Spleen (tissue), 11 donors: ENCODE measurements at regions not wholly inside any gene's neighbourhood (a gene's known extent, or its start where the extent isn't known, plus 50 kb on each side); places are given as distances from the start of the nearest gene placed in this dataset.

Source experiments
- DNase-seq: peaks from one replicate; pipeline ENCODE4 v3.0.0-alpha.2; 2020
- H3K27ac ChIP-seq, 8 donors: fragments of 200-600 bp; sonication (generic) in 7 of 8; 1 replicate in 4 of 8; 2 replicates in 4 of 8; pipeline versions ENCODE4 v1.5.0 to v1.8.0; 2016 to 2021; ENCODE audit warnings: inconsistent platforms in 4 of 8, mild to moderate bottlenecking in 4 of 8, moderate library complexity in 1 of 8
- H3K27me3 ChIP-seq, 7 donors: fragments of 200-600 bp; sonication (generic) in 6 of 7; replicated peaks in 1 of 7; 1 replicate in 4 of 7; 2 replicates in 3 of 7; pipeline versions ENCODE4 v1.5.0 to v1.8.0; 2016 to 2021; ENCODE audit warnings: inconsistent platforms in 3 of 7, mild to moderate bottlenecking in 1 of 7
- H3K36me3 ChIP-seq, 6 donors: fragments of 200-600 bp; sonication (generic) in 5 of 6; 1 replicate in 4 of 6; 2 replicates in 2 of 6; pipeline versions ENCODE4 v1.5.0 to v1.8.0; 2016 to 2021; ENCODE audit warnings: inconsistent platforms in 2 of 6
- H3K4me1 ChIP-seq, 6 donors: fragments of 200-600 bp; sonication (generic) in 5 of 6; 1 replicate in 3 of 6; 2 replicates in 3 of 6; pipeline versions ENCODE4 v1.5.0 to v1.8.0; 2016 to 2021; ENCODE audit warnings: inconsistent platforms in 3 of 6
- H3K4me3 ChIP-seq, 8 donors: fragments of 200-600 bp; sonication (generic) in 7 of 8; 1 replicate in 4 of 8; 2 replicates in 4 of 8; pipeline versions ENCODE4 v1.5.0 to v1.8.0; 2016 to 2021; ENCODE audit warnings: inconsistent platforms in 4 of 8, mild to moderate bottlenecking in 4 of 8, moderate library complexity in 2 of 8
- H3K9me3 ChIP-seq, 8 donors: fragments of 200-600 bp; sonication (generic) in 7 of 8; 1 replicate in 4 of 8; 2 replicates in 4 of 8; pipeline versions ENCODE4 v1.5.0 to v1.8.0; 2016 to 2021; ENCODE audit warnings: inconsistent platforms in 4 of 8
- CTCF ChIP-seq, 11 experiments: fragments of 200-600 bp in 7 of 11; fragments of 450-650 bp in 4 of 11; sonication (generic) in 4 of 11; IDR thresholded peaks in 8 of 11; conservative IDR thresholded peaks in 3 of 11; 1 replicate in 7 of 11; 2 replicates in 4 of 11; pipeline versions ENCODE4 v1.4.0 to v1.8.0; 2016 to 2021; ENCODE audit warnings: antibody characterized with exemption in 11 of 11, inconsistent platforms in 4 of 11, mild to moderate bottlenecking in 1 of 11
- POLR2A ChIP-seq, 3 donors: fragments of 450-650 bp; IDR thresholded peaks; one replicate each; pipeline ENCODE4 v1.5.1; 2017; ENCODE audit warnings: antibody characterized with exemption in 3 of 3, mild to moderate bottlenecking in 1 of 3
- POLR2AphosphoS5 ChIP-seq, 3 donors: sonication (generic); formaldehyde crosslinking; IDR thresholded peaks; one replicate each; pipeline ENCODE4 v1.5.1; 2017; ENCODE audit warnings: antibody characterized with exemption in 3 of 3
- WGBS, 5 donors: extraction: QIAGEN DNeasy Blood & Tissue Kit in 3 of 5; methylation state at CpG; one replicate each; pipeline versions ENCODE4 v1.1.5 to v1.1.7; 2013 to 2018; 5-methylcytosine and 5-hydroxymethylcytosine counted together
- intact Hi-C: fragments of 100-400 bp; cut with DNase I; formaldehyde crosslinking; loops from one replicate; pipeline ENCODE4 v1.15.0; 2023; ENCODE audit warnings: low total_unique reads
- donor health status: healthy with polysubstance abuse.
- donor health status: DM: no; HTN: no; CAD: no; lungs with moderate emphysema.
- donor health status: DM: no; HTN: no; CAD: no.
- donor health status: Bipolar disorder and iron deficiency.
- donor health status: healthy.
- donor health status: DM: no; HTN: no; CAD: no.
- donor health status: DM: yes; HTN: yes; CAD: no.

DNA sequence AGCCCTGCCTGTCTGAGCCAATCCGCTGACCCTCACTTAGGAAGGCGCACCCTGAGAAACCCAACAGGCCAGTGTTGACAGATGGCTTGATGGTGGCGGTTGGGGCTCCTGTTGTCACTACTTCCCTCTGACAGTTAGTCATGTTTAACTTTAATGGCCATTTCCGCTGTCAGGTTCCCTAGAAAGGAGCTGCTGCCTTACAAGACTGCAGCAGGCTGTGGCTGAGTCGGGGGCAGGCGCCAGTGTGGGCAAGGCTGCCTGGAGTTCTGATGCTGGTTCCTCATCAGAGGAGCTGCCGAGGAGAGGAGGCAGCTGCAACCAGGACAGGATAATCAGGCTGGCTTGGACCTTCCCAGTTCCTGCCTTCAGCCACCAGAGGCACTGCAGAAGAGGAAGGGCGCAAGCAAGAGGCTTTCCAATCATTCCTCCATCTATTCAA is 223.2 kb upstream of the DYNLRB2 start:
- TF ChIP-seq POLR2AphosphoS5 (IDR thresholded peaks at IDR 0.05) (no peak), CTCF (IDR thresholded peaks at IDR 0.05 in 8 of 11, conservative IDR thresholded peaks at IDR 0.05 in 3 of 11) (peak in 1 of 11 experiments; percentile 18)
- DNase-seq = no peak

DNA sequence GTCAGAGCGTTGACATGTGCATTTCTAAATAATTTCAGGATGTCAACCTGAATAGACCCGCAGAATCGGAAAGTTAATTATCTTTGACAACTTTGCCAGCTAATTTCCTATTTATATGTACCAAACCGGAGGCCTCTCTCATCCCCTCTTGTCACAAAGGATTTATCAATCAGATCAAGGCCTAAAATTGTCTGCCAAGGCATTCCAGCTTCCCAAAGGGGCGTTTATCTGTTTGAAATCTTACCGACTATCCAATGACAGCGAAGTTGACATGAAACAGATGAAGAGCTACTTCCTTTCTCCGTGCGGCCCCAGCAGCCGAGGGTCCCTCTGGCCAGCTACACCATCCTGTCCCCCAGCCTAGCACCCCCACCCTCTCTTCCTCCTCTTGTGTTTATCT is 223.7 kb upstream of the DYNLRB2 start:
- TF ChIP-seq POLR2A (IDR thresholded peaks at IDR 0.05) (no peak), POLR2AphosphoS5 (IDR thresholded peaks at IDR 0.05) (no peak), CTCF (IDR thresholded peaks at IDR 0.05 in 8 of 11, conservative IDR thresholded peaks at IDR 0.05 in 3 of 11) (no peak)
- Histone ChIP-seq H3K36me3 (no peaks in the 10 kb centered on the region), H3K27me3 (peaks cover 0 to 32% (median 0%) of the 10 kb centered on the region in 7 donors), H3K4me3 (no peak overlapping the region), H3K4me1 (no peaks in the 10 kb centered on the region), H3K27ac (no peak overlapping the region), H3K9me3 (no peaks in the 10 kb centered on the region)
- intact Hi-C loops = no loop called here
- DNase-seq = no peak
- WGBS, 5 donors = 53 to 65% (median 59%) methylated on average over 10 of the region's 10 CpGs

More for the DNA sequence above, 223.2 kb upstream of the DYNLRB2 start:
- Histone ChIP-seq H3K9me3 (no peaks in the 10 kb centered on the region), H3K36me3 (no peaks in the 10 kb centered on the region), H3K4me1 (no peaks in the 10 kb centered on the region), H3K27ac (no peak overlapping the region), H3K4me3 (no peak overlapping the region), H3K27me3 (peaks cover 0 to 32% (median 0%) of the 10 kb centered on the region in 7 donors)
- WGBS, 5 donors = 38 to 60% (median 56%) methylated on average over 8 of the region's 8 CpGs
- intact Hi-C loops = no loop called here

DNA sequence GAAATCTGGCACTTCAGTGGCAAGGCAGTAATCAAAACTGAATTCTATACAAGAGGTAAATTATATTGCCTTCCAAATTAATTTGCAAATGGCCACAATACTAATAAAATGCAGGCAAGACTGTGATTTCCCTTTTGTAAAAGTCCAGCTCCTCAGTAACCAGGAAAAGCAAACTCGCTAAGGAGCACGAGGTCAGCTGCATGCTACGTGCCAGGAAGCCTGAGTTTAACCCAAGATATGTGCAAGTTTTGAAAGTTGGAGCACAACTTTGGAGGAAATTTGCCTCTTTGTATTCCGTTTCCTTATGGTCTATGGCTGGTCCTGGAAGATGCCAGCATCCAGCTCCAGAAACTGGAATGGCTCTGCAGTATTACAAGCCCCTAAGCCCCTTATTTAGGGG is 226.8 kb upstream of the DYNLRB2 start:
- Histone ChIP-seq H3K27me3 (peaks cover 0 to 26% (median 0%) of the 10 kb centered on the region in 7 donors), H3K9me3 (no peaks in the 10 kb centered on the region), H3K36me3 (no peaks in the 10 kb centered on the region), H3K4me3 (no peak overlapping the region), H3K27ac (no peak overlapping the region), H3K4me1 (no peaks in the 10 kb centered on the region)
- WGBS, 5 donors = 39 to 57% (median 45%) methylated on average over 4 of the region's 4 CpGs
- no peak for DNase-seq
- intact Hi-C loops = no loop called here
- TF ChIP-seq POLR2AphosphoS5 (IDR thresholded peaks at IDR 0.05) = no peak
- no peak for TF ChIP-seq POLR2A (IDR thresholded peaks at IDR 0.05)
- no peak for TF ChIP-seq CTCF (IDR thresholded peaks at IDR 0.05 in 8 of 11, conservative IDR thresholded peaks at IDR 0.05 in 3 of 11)

- DNase-seq = no peak
- Histone ChIP-seq H3K27ac (no peak overlapping the region), H3K4me1 (peaks cover 0 to under 1% (median 0%) of the 10 kb centered on the region in 6 donors), H3K36me3 (no peaks in the 10 kb centered on the region), H3K9me3 (peaks cover 0 to 4% (median 0%) of the 10 kb centered on the region in 8 donors), H3K27me3 (peaks cover 0 to 13% (median 0%) of the 10 kb centered on the region in 7 donors), H3K4me3 (no peak overlapping the region)
- TF ChIP-seq POLR2A (IDR thresholded peaks at IDR 0.05) (no peak), POLR2AphosphoS5 (IDR thresholded peaks at IDR 0.05) (no peak), CTCF (IDR thresholded peaks at IDR 0.05 in 8 of 11, conservative IDR thresholded peaks at IDR 0.05 in 3 of 11) (no peak)
- intact Hi-C loops = no loop called here
- WGBS, 5 donors = 78 to 92% (median 84%) methylated on average over 3 of the region's 3 CpGs
Measured at GRCh38 chr16:80309178-80309577, 231.6 kb upstream of the DYNLRB2 start.
